GM21576 (cell line): ENCODE measurements at regions not wholly inside any gene's neighbourhood (a gene's known extent, or its start where the extent isn't known, plus 50 kb on each side); places are given as distances from the start of the nearest gene placed in this dataset.

Experiments used
- ATAC-seq: cut with Tn5 transposase; IDR thresholded peaks from one replicate; pipeline ENCODE4 v1.9.1; 2021; ENCODE audit warnings: mild to moderate bottlenecking, moderate library complexity; ENCODE audit not compliant: unreplicated experiment

DNA sequence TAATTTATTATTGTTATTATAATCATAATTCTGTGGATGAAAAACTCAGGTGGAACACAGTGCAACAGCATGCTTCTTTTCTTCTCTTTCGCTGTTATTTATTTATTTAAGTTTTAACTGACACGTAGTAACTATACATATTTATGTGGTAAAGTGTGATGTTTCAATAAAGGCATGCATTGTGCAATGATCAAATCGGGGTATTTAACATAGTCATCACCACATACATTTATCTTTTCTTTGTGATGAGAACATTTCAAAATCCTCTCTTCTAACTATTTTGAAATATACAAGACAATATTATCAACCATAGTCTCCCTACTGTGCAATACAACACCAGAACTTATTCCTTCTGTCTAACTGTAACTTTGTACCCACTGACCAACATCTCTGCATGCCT, 152.5 kb upstream of the LYZL1 start:
- no peak for ATAC-seq

DNA sequence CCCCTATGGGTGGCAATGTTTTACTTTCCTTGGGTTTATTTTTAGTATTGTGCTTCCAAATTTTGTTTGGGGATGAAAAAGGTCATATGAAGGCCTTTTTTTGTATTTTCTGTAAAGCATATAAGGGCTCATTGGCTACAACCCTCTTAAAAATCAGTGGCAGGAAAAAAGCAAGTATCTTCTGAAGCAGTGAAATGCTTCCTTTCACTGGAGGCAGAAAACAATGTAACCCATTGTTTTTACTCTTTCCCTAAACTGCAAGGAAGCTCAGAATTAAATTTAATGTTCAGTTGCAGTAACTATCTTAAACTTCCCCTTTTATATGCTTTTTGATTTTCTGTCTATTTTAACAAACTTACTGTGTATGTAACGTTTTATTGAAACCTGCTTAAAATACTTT, 148.7 kb upstream of the LYZL1 start:
- no peak for ATAC-seq

DNA sequence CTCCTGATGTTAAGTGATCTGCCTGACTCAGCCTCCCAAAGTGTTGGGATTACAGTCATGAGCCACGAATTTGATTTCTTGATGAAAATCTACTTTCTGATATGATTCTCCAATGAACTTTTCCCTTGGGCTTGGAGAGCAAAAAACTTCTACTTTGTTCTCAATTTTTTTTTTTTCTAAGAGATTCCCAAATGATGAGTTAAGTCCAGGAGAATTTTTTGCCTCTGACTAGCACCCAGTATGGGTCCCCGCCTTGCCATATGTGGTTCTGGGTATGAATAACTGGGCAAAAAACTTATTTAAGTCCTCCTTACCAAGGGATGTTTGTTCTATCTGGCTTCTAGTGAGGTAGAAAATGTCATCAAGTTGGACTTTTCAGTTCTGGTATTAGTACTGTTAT, 147.9 kb upstream of the LYZL1 start:
- ATAC-seq: no peak

DNA sequence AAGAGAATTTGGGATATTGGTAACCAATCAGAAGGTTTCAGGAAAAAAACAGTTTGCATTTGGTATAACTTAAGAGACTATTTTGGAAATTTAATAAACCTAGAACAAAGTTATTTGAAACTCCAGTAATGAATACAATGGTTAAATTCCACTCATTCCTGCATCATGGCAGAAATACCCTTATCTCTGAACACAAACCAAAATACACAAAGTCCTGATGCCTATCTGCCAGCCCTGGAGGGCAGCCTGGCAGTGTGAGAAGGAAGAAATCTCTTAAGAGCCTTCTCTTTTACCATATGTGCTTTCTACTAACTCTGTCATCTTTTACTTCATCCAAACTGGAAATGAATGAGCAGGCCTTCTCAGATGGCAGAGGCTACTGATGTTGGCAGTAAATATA, 147.1 kb upstream of the LYZL1 start:
- ATAC-seq: no peak

DNA sequence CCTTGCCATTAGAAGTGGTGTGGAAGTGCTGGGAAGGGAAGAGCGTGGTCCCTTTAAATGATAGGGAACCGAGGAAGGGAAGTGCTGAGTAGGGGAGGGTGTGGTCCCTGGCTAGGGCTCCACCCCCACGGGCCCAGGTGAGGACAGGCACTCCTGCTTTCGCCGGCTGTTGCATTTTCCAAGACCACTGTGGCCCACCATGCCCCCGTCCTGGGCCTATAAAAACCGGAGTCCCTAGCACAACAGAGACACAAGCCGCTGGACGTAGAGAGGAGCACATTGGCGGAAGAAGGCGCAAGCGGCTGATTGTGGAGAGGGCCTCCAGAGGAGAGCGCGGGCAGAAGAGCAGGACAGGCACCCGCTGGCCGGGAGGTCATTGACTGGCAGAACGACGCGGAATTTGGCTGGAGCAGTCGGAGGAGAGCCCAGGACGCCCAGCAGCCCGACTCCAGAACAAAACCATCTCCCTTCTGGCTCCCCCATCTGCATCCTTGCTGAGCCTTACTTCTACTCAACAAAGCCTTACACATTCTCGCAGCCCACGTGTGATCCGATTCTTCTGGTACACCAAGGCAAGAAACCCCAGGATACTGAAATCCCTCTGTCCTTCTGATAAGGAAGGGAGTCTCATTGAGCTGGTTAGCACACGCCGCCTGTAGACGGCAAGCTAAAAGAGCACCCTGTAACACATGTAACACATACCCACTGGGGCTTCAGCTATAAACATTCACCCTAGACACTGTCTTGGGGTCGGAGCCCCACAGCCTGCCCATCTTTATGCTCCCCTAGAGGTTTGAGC, 146.2 kb upstream of the LYZL1 start:
- no peak for ATAC-seq

DNA sequence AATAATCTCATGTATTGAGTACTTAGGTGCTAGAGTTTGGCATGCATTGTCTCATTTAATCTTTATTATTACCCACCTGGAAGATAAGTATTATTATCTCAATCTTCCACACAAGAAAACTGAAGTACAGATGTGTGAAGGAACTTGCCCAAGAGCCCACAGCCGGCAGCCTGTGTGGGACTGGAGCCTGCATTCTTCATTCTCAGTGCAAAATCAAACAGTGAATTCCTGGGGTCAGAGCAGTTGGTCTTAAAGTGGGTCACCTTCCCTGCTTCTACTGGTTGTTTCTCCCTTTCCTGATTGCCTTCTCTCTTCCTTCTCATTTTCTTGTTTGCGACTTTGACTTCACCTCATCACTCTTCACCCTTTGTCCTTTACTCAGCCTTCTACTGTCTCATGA, 144.7 kb upstream of the LYZL1 start:
- no peak for ATAC-seq

DNA sequence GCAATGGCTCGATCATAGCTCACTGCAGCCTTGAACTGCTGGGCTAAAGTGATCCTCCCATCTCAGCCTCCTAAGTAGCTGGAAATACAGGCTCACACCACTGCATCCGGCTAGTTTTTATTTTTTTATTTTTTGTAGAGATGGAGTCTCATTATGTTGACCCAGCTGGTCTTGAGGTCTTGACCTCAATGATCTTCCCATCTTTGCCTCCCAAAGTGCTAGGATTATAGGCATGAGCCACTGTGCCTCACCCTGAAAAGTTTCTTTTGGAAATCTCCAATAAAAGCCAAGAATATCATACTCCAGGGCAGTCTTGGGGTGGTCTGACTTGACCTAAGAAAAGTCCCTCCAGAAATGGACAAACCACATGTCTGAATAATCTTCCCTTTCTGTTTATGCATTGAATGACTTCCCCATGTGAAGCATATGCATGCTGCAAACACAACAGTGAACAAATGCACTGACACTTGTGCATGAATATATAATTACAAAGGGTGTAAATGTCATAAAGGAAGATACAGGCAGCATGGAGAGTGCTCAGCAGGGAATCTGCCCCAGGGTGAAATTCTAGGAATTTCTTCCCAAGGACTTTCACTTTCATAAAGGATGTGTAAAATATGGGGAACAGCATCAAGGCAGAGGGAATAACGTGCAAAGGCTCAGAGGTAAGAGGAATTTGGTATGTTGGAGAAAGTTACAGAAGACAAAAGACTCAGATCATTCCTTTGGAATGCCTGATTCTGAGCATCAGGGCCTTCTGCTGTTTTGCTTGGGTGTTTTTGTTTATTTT, 142.4 kb upstream of the LYZL1 start:
- no peak for ATAC-seq

DNA sequence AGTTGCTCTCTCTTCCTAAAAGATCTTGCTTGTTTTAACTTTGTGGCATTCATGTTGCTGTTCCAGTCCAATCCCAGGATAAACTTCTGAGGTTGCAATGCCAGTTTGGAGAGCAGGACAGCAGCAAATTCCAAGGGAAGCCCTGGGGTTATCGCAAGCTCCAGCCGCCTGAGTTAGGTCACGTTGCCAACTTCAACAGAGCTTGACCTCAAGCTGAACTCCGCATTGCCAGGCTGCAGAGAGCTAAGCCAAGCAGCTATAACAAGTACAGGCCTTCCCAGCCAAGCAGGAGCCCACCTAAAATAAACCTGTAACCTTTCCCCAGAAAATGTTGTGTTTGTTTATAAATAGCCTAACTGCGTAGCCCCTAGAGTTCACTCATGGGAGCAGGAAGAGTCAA, 138.9 kb upstream of the LYZL1 start:
- ATAC-seq: no peak

DNA sequence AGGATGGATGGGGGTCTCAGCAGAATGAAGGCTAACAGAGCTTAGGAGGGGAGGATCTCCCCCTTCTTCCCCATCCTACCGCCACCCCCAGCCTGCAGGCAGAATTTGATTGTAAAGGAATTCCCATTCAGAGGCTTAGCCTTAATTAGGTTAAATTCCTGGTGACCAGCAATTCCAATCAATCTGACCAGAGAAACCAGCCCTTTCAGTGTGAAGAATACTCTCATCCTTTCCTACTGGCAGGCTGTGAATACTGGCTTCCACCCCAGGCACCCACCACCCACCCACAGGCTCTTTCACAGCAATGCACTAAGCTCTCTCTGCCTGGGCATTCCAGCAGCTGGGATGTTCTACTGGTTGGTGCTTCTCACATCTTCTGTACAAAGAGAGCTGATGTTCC, 137.9 kb upstream of the LYZL1 start:
- no peak for ATAC-seq

DNA sequence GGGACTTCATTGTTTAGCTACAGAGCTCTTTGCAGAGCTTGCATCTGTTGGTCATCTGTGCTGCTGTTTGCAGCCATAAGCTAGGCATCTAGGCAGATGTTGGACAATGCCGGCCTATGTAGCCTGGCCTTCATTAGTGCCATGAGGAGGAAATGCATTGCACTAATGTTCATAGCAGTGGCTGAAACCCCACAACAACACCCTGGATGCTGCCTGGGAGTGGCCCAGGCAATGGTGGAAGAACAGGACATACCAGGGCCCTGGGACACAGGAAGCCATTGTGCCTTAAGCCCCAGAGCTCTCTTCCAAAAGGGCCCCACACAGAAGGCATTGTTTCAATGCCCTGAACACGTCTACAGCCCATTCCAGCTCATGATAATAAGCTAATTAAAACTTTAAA, 131.5 kb upstream of the LYZL1 start:
- ATAC-seq: no peak

DNA sequence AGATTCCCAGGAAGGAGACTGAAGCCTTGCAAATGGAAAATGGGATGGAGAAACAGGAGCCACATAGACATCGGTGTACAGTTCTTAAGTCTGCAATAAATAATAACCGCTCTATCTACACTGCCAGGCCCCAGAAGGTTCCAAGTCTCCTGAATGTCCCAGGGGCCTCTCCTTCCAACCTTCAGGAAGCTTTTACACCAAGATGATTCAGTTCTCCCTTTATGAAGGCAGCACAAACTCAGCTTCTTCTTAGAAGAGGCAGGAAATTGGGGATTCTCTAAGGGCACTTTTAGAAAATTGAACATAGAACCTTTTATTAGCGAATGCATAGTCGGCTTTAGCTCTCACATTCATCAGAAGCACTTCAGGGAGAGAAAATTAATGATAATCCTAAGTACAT, 130.8 kb upstream of the LYZL1 start:
- ATAC-seq: no peak

DNA sequence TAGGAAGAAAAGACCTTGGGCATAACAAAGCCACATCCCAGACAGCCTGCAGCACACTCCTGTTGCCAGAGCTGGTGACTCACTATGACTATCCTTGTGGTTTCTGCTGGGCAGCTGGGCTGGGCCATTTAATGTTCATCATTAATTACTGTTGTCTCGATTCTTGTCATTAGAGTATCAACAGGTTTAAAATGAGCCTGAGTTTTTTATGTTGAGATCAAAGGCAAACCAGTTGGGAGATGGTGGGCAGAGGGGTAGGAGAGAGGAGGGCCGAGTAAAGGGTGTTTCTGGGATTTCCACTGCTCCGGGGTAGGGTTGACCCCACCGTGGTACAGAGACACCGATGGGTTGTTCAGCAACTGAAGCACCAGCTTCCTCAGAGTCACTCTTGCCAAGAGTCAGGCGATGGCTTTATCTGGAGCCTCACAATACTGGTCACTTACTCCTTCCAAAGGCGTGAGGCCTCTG, 128.7 kb upstream of the LYZL1 start:
- ATAC-seq: no peak

DNA sequence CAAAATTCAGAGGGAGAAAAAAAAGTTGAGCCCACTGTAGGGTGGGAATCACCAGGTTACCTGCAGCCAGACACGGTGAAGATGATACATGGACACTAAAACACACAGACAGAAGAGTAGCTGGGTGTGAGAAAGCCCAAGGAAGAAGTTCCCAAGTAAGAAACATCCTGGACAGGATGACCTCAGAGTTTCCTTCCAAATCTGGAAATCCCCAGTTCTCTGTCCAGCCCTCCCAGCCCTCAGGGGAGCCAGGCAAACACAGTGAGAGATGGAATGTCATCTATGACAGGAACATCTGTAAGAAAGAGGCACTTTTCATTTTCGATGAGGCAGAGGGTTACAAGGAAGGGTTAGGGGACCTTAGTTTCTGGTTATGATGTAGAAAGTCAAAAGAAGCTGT, 125.1 kb upstream of the LYZL1 start:
- ATAC-seq: no peak

DNA sequence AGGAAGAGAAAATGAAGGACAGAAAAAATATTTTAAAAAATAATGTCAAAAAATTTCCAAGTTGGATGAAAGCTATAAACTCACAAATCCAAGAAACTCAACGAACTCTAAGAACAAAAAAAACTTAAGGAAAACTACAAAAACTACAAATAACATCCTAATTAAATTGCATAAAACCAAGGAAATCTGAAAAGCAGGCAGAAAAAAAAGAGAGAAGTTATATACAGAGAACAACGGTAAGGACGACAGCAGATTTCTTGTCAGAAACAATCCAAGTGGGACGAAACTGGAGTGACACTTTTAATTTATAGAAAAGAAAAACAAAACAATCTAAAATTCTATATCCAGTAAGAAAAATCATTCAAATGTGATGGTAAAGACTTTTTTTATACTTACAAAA, 122.2 kb upstream of the LYZL1 start:
- no peak for ATAC-seq

DNA sequence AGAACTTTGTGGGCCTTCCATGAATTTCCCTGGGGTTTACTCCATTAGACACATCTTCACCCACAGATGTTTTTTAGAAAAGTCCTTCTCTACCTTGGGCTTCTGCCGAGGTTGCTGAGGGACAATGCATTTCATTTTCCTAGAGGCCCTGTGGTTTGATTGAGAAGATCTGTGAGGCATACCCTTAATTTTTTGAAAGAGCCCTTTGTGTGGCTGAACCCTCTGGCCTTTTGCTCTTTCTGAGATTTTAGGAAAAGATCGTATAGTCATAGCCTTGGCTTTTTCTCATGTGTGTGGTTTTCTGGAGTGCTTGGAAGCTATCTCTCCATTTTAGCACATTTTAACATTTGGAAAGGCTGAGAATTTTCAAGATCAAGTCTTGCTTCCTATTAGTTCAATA, 119.8 kb upstream of the LYZL1 start:
- ATAC-seq: no peak

DNA sequence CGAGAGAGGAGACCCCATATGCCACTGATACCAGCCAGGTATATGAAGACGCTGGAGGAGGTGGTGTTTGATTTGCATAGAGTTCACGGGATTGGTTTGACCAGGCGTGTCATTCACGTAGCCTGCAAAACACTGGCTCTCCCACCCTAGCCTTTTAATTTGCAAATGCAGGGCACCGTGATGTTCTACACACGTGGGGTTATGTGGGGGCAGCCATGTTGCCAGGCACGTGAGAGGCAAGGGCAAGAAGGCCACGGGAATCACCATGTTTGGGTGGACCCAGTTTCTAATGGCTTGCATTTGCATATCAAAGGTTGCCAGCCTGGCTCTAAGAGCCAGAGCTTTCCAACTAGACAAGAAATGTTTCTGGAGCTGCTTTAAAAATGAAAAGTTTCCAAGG, 117.2 kb upstream of the LYZL1 start:
- no peak for ATAC-seq

DNA sequence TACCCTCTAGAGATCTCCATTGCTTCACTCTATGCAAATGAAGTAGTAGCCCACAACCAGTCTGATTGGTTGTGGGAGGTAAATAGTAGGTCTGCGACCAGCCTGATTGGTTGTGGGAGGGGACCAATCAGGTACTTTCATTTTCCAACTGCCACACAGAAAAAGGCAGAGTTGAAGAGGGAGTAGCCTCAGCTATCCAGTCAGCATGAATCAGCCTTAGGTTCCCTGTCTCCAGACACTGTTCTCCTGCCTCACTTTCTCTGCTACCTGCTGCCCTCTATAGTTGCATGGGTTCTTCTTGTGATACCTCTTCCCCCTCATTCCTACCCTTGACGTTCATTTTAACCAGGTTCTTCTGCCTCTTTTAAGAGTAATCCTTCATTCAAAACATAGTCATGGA, 114.5 kb upstream of the LYZL1 start:
- no peak for ATAC-seq

DNA sequence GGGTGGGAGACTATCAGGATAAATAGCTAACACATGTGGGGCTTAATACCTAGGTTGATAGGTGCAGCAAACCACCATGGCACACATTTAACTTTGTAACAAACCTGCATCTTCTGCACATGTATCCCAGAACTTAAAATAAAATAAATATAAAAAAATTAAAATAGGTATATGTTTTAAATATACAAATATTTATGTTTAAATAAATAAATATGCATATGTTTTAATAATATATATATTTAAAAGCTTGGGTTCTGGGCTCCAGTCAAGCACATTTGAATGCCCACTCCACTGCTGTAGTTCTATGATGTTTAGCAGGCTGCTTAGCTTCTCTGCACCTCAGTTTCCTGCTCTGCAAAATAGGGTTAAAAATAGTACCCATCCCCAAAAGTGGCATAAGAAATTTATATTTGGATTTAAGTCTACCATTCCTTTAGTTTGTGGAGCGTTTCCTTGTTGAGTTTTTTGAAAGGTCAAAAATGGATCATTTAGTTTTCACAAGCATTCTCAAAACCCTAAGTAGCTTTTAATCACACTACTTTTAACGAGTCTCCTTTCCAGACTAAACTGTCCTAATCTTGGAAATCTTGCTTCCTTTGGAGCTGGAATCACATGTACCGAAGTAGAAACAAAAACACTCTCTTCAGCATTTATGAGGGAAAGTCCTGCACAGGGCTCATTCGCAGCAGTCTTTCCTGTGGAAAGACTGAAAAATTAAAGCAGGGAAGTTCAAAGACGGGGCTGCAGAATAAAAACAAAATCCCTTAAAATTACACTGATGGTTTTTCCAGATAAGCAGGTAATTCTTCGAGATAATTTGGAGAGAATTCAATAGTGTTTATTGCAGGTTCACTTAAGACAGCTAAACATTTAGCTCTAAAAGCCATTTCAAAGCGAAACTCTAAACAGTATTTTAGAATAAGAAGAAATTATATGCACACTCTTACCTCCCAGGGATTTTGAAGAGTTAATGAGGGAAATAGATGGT, 111.7 kb upstream of the LYZL1 start:
- no peak for ATAC-seq

DNA sequence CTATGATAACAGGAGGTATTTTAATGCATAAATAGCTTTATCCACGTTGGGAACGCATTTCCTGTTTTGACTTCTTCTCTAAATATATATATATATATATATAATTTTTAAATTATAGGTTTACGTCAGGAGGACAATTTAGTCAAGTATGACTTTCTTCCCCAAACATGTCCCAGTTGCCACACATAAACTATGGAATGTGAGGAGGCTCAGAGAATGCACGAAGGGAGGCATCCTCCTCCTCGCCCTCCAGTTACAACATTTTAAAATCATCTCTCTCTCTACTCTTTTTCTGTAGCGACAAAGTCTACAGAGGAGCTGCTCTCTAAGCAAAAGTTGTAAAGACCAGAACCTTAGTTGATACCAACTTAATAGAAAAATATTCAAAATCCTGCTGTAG, 106.9 kb upstream of the LYZL1 start:
- no peak for ATAC-seq

DNA sequence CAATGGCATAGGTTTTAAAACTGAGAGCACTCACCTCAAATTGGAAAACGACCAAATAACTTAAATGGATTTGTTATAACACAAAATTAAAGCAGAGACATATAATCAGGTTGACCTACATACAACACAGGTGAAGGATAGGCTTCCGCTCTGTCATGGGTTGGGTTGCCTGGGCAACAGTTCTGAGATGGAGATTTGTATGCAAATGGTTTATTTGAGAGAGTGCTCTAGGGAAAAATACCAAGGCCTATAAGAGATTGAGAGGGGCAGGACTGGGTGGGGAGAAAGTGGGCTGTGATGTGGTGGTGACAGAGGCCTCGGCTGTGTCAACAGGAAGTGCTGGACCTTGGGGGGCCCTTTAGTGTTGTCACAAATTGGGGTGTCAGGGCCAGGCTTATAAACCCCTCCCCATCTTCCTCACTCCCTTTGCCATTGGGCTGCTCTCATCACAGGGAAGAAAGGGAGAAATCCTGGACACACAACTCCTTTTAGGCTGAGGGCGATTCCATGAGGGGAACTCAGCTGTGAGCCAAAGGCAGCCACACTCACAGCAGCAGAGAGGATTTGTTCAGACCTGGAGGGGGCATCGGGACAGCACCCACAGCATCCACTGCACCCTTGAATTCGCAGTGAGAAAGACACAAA, 105.4 kb upstream of the LYZL1 start:
- ATAC-seq: no peak
